Esophagus squamous epithelium (tissue), 5 donors: ENCODE measurements at regions not wholly inside any gene's neighbourhood (a gene's known extent, or its start where the extent isn't known, plus 50 kb on each side); places are given as distances from the start of the nearest gene placed in this dataset.

Source experiments
- DNase-seq: peaks from one replicate; lab custom pipeline; 2025; lab: John Stamatoyannopoulos, UW
- H3K27ac ChIP-seq, 4 donors: fragments of 200-600 bp; sonication (generic); one replicate each; pipeline ENCODE4 v1.5.1; 2016 to 2019; ENCODE audit warnings: mild to moderate bottlenecking in 1 of 4
- H3K27me3 ChIP-seq, 4 donors: fragments of 200-600 bp; sonication (generic); 1 replicate in 3 of 4; 2 replicates in 1 of 4; pipeline versions ENCODE4 v1.5.1 to v1.6.0; 2017 to 2021; ENCODE audit warnings: antibody characterized with exemption in 1 of 4
- H3K36me3 ChIP-seq, 3 donors: fragments of 200-600 bp; sonication (generic); one replicate each; pipeline ENCODE4 v1.5.1; 2016 to 2019
- H3K4me1 ChIP-seq, 3 donors: fragments of 200-600 bp; sonication (generic); one replicate each; pipeline ENCODE4 v1.5.1; 2017 to 2019
- H3K4me3 ChIP-seq, 4 donors: fragments of 200-600 bp; sonication (generic); 1 replicate in 3 of 4; 2 replicates in 1 of 4; pipeline ENCODE4 v1.5.1; 2016 to 2019; ENCODE audit warnings: mild to moderate bottlenecking in 2 of 4, moderate library complexity in 1 of 4
- H3K9me3 ChIP-seq, 3 donors: fragments of 200-600 bp; sonication (generic); one replicate each; pipeline ENCODE4 v1.5.1; 2016 to 2019
- POLR2A ChIP-seq, 4 donors: fragments of 450-650 bp; IDR thresholded peaks; one replicate each; pipeline ENCODE4 v1.6.1; 2017; ENCODE audit warnings: antibody characterized with exemption in 4 of 4, mild to moderate bottlenecking in 4 of 4, moderate library complexity in 3 of 4
- WGBS, 2 donors: methylation state at CpG; one replicate each; pipeline ENCODE4 v1.1.5; 2018; 5-methylcytosine and 5-hydroxymethylcytosine counted together
- intact Hi-C: fragments of 100-400 bp; cut with DNase I; formaldehyde crosslinking; loops from one replicate; pipeline ENCODE4 v1.15.0; 2022
- TF ChIP-seq, protein P1 (sequence below), 6 experiments: fragments of 450-650 bp in 4 of 6; fragments of 200-600 bp in 2 of 6; sonication (generic) in 2 of 6; IDR thresholded peaks; one replicate each; pipeline ENCODE4 v1.5.1; 2016 to 2019; ENCODE audit warnings: antibody characterized with exemption in 6 of 6, mild to moderate bottlenecking in 4 of 6, moderate library complexity in 4 of 6
- donor health status: DM: yes; HTN: yes; CAD: no.

GRCh38 chr18:5049124-5049523 is 147.9 kb downstream of the AKAIN1 start:
- intact Hi-C loops: no loop called here
- H3K9me3 ChIP-seq: no peaks in the 10 kb centered on the region
- no peaks in the 10 kb centered on the region for H3K27me3 ChIP-seq
- DNase-seq: no peak
- H3K36me3 ChIP-seq: no peaks in the 10 kb centered on the region
- H3K4me3 ChIP-seq: no peak overlapping the region
- no peaks in the 10 kb centered on the region for H3K4me1 ChIP-seq
- 94% methylated on average over 3 of the region's 3 CpGs for WGBS, 2 donors
- TF ChIP-seq POLR2A (IDR thresholded peaks at IDR 0.05): no peak
- TF ChIP-seq, protein P1, sequence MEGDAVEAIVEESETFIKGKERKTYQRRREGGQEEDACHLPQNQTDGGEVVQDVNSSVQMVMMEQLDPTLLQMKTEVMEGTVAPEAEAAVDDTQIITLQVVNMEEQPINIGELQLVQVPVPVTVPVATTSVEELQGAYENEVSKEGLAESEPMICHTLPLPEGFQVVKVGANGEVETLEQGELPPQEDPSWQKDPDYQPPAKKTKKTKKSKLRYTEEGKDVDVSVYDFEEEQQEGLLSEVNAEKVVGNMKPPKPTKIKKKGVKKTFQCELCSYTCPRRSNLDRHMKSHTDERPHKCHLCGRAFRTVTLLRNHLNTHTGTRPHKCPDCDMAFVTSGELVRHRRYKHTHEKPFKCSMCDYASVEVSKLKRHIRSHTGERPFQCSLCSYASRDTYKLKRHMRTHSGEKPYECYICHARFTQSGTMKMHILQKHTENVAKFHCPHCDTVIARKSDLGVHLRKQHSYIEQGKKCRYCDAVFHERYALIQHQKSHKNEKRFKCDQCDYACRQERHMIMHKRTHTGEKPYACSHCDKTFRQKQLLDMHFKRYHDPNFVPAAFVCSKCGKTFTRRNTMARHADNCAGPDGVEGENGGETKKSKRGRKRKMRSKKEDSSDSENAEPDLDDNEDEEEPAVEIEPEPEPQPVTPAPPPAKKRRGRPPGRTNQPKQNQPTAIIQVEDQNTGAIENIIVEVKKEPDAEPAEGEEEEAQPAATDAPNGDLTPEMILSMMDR (IDR thresholded peaks at IDR 0.05): no peak
- no peak overlapping the region for H3K27ac ChIP-seq

DNA sequence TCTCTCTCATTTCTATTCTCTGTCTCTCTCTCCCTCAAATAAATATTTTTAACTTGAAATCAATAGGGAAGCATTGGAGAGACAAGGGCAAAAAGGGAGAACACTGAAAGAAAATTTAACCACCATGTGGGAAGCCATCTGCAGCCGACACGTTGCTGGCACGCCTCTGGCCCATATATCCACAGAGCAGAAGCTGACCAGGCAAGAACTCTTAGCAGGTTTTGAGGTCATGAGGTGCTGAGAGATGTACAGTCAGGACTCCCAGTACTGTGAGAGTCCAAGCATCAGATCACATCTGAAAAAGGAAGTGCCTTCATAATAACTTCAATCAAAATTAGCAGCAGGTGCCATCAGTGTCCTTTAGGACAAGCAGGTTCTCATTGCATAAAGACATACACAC is 156.6 kb downstream of the AKAIN1 start:
- no peaks in the 10 kb centered on the region for H3K9me3 ChIP-seq
- H3K27ac ChIP-seq: no peak overlapping the region
- no peaks in the 10 kb centered on the region for H3K4me1 ChIP-seq
- intact Hi-C loops: no loop called here
- no peak for DNase-seq
- H3K36me3 ChIP-seq: no peaks in the 10 kb centered on the region
- WGBS, 2 donors: 90 to 93% methylated on average over 3 of the region's 3 CpGs
- H3K4me3 ChIP-seq: no peak overlapping the region
- H3K27me3 ChIP-seq: no peaks in the 10 kb centered on the region
- no peak for TF ChIP-seq POLR2A (IDR thresholded peaks at IDR 0.05)
- TF ChIP-seq, protein P1 (IDR thresholded peaks at IDR 0.05): no peak

DNA sequence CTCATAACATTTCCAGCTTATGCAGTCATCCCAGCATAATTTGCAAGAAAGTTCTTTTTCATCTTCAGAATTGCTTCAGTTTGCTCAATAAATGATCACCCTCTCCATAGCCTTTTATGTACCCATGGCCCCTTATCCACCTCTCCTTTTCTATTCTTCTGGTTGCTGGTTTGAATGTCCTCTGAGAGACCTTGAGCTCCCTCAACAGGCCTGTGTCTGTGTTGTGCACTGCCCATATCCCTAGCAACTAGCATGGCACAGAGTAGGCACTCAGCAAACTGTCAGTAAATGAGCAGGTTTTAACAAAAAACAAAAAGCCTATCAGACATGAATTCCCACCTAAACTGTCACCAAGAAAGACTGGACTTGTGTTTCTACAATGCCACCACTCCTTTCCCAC is 160.5 kb downstream of the AKAIN1 start:
- intact Hi-C loops: no loop called here
- Histone ChIP-seq H3K36me3 (no peaks in the 10 kb centered on the region), H3K4me3 (no peak overlapping the region), H3K27me3 (no peaks in the 10 kb centered on the region), H3K4me1 (no peaks in the 10 kb centered on the region), H3K9me3 (peaks cover 0 to 10% (median 7%) of the 10 kb centered on the region in 3 donors), H3K27ac (no peak overlapping the region)
- TF ChIP-seq POLR2A (IDR thresholded peaks at IDR 0.05): no peak
- TF ChIP-seq, protein P1 (IDR thresholded peaks at IDR 0.05): no peak
- no peak for DNase-seq

DNA sequence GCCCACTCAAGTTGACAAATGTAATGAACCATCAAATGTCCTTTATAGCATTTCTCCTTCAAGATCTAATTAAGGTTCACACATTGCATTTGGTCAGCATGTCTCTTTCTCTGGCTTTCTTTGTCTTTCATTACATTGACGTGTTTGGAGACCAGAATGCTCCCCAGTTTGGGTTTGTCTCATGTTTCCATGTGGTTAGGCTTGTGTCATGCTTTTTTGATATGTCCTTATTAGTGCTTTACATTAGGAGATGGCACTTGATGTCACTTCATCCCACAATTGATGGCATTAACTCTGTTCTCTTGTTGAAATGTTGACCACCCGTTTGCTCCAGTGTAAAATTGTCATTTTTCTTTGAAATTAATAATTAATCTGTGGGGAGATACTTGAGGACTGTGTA is 165.8 kb downstream of the AKAIN1 start:
- peaks cover 0 to 10% (median 7%) of the 10 kb centered on the region in 3 donors for H3K9me3 ChIP-seq
- H3K27me3 ChIP-seq: no peaks in the 10 kb centered on the region
- WGBS, 2 donors: 49 to 58% methylated on average over 2 of the region's 2 CpGs
- TF ChIP-seq POLR2A (IDR thresholded peaks at IDR 0.05): no peak
- TF ChIP-seq, protein P1 (IDR thresholded peaks at IDR 0.05): no peak
- DNase-seq: no peak
- intact Hi-C loops: no loop called here
- H3K4me3 ChIP-seq: no peak overlapping the region
- no peaks in the 10 kb centered on the region for H3K4me1 ChIP-seq
- H3K36me3 ChIP-seq: no peaks in the 10 kb centered on the region
- H3K27ac ChIP-seq: no peak overlapping the region

DNA sequence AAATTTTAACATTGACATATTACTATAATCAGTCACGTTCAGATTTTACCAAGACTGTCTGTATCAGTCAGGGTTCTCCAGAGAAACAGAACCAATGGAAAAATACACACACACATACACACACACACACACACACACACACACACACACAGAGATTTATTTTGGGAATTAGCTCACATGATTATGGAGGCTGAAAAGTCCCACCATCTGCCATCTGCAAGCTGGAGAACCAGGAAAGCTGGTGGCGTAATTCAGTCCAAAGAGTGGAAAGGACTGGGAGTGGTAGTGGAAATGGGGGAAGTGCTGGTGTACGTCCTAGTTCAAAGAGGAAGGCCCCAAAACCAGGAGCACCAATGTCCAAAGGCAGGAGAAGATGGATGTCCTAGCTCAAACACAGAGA is 166.4 kb downstream of the AKAIN1 start:
- Histone ChIP-seq H3K27ac (no peak overlapping the region), H3K4me3 (no peak overlapping the region), H3K36me3 (no peaks in the 10 kb centered on the region), H3K9me3 (peaks cover 0 to 10% (median 7%) of the 10 kb centered on the region in 3 donors), H3K4me1 (no peaks in the 10 kb centered on the region), H3K27me3 (no peaks in the 10 kb centered on the region)
- WGBS, 2 donors: 51 to 96% methylated on average over 2 to 3 of the region's 3 CpGs
- intact Hi-C loops: no loop called here
- TF ChIP-seq, protein P1 (IDR thresholded peaks at IDR 0.05): no peak
- TF ChIP-seq POLR2A (IDR thresholded peaks at IDR 0.05): no peak
- DNase-seq: no peak
